Sigmoid colon (tissue), 4 donors: ENCODE measurements at regions not wholly inside any gene's neighbourhood (a gene's known extent, or its start where the extent isn't known, plus 50 kb on each side); places are given as distances from the start of the nearest gene placed in this dataset.

Experiments used
- CTCF ChIP-seq, 4 experiments: fragments of 450-650 bp in 3 of 4; fragments of 200-600 bp in 1 of 4; IDR thresholded peaks; one replicate each; pipeline ENCODE4 v1.5.1; 2016 to 2019; ENCODE audit warnings: antibody characterized with exemption in 4 of 4, mild to moderate bottlenecking in 3 of 4, moderate library complexity in 2 of 4
- POLR2A ChIP-seq, 2 donors: fragments of 450-650 bp; IDR thresholded peaks; one replicate each; pipeline ENCODE4 v1.6.1; 2016; ENCODE audit warnings: antibody characterized with exemption in 2 of 2, mild to moderate bottlenecking in 2 of 2, moderate library complexity in 2 of 2
- POLR2AphosphoS5 ChIP-seq, 4 donors: sonication (generic); formaldehyde crosslinking; IDR thresholded peaks; one replicate each; pipeline ENCODE4 v1.6.1; 2017; ENCODE audit warnings: antibody characterized with exemption in 4 of 4

DNA sequence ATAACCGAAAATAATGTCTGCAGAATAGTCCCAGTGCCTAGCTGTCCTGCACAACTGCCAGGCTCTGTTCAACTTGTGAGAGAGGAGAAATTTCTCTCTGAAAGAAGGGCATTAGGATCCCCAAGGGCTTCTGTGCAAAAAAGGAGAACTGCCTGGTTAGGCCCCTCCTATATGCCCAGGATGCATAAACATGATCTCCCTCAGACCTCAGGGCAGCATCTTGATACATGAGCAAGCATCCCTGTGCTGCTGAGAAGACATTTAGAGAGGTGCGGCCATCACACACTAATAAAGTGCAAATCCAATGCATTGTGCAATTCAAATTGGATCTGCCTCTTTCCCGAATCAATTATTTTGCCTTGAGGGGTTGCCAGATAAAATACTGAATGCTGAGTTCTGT, 553.6 kb downstream of the TNS3 start:
- TF ChIP-seq POLR2AphosphoS5 (IDR thresholded peaks at IDR 0.05) (no peak), CTCF (IDR thresholded peaks at IDR 0.05) (no peak), POLR2A (IDR thresholded peaks at IDR 0.05) (no peak)
